Glutamatergic neuron (in vitro differentiated cells): ENCODE measurements at regions not wholly inside any gene's neighbourhood (a gene's known extent, or its start where the extent isn't known, plus 50 kb on each side); places are given as distances from the start of the nearest gene placed in this dataset.

Experiments
- DNase-seq: peaks from one replicate; pipeline ENCODE4 v3.0.0; 2022
- H3K27ac Mint-ChIP-seq: one replicate; pipeline ENCODE4 v1.8.0; 2020; ENCODE audit warnings: mild to moderate bottlenecking, mixed read lengths, inconsistent platforms; ENCODE audit not compliant: unreplicated experiment
- H3K27me3 Mint-ChIP-seq: one replicate; pipeline ENCODE4 v1.8.0; 2020; ENCODE audit warnings: mild to moderate bottlenecking, moderate library complexity, mixed read lengths, inconsistent platforms; ENCODE audit not compliant: unreplicated experiment
- H3K36me3 Mint-ChIP-seq: one replicate; pipeline ENCODE4 v1.8.0; 2020; ENCODE audit warnings: mild to moderate bottlenecking, mixed read lengths, inconsistent platforms; ENCODE audit not compliant: unreplicated experiment
- H3K4me1 Mint-ChIP-seq: one replicate; pipeline ENCODE4 v1.8.0; 2020; ENCODE audit warnings: mild to moderate bottlenecking, low read depth, mixed read lengths, inconsistent platforms; ENCODE audit not compliant: unreplicated experiment
- H3K4me3 Mint-ChIP-seq: one replicate; pipeline ENCODE4 v1.8.0; 2020; ENCODE audit warnings: mild to moderate bottlenecking, mixed read lengths, inconsistent platforms; ENCODE audit not compliant: unreplicated experiment
- H3K9me3 Mint-ChIP-seq: one replicate; pipeline ENCODE4 v1.8.0; 2020; ENCODE audit warnings: mild to moderate bottlenecking, moderate library complexity, mixed read lengths, inconsistent platforms; ENCODE audit not compliant: unreplicated experiment
- TF ChIP-seq, protein P1 (sequence below): fragments of 200-600 bp; sonication (generic); IDR thresholded peaks from one replicate; pipeline ENCODE4 v1.5.0; 2021; ENCODE audit not compliant: partially characterized antibody, unreplicated experiment

DNA sequence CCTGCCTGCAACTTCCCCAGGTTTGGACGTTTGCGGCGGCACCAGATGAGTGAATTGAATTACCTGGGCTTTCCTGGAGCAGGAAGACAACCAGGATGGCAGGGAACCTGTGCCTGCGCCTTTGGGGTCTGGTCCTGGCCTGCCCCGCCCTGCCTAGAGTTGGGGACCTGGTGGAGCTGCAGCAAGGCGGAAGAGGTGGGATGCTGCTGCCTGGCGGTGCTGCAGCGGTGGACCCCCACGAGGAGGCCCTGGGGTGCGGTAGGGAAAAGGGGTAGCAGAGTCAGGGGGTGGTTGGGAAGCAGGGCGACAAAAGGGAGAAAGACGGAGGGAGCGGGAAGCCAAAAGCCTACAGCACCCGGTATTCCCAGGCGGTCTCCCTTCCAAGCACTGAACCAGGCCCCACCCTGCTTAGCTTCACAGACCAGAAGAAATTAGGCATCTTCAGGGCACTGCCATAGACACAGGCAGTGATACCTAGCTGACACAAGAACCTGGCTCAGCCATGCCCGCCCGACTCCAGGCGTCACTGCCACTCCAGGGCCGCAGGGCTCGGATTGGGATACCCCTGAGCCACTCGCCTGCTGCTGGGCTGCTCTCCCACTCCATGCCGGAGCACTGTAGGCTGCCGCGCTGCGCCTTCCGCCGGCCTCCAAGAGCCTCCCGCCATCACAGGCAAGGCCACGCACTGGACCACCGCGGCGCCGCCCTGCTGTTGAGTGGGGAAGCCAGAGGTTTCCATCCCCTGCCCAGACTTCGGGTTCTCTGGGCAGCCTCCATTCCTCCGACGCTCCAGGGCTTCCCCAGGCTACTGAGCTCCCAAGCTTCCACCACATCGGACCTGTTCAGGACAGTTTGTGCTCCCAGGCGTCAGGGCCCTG, 155.2 kb upstream of the ALG10B start:
- Mint-ChIP-seq H3K27me3 (peaks cover 8% of the 10 kb centered on the region), H3K27ac (no peak overlapping the region), H3K9me3 (peaks cover 21% of the 10 kb centered on the region), H3K4me1 (no peaks in the 10 kb centered on the region), H3K4me3 (no peak overlapping the region), H3K36me3 (peaks cover 12% of the 10 kb centered on the region)
- TF ChIP-seq, protein P1, sequence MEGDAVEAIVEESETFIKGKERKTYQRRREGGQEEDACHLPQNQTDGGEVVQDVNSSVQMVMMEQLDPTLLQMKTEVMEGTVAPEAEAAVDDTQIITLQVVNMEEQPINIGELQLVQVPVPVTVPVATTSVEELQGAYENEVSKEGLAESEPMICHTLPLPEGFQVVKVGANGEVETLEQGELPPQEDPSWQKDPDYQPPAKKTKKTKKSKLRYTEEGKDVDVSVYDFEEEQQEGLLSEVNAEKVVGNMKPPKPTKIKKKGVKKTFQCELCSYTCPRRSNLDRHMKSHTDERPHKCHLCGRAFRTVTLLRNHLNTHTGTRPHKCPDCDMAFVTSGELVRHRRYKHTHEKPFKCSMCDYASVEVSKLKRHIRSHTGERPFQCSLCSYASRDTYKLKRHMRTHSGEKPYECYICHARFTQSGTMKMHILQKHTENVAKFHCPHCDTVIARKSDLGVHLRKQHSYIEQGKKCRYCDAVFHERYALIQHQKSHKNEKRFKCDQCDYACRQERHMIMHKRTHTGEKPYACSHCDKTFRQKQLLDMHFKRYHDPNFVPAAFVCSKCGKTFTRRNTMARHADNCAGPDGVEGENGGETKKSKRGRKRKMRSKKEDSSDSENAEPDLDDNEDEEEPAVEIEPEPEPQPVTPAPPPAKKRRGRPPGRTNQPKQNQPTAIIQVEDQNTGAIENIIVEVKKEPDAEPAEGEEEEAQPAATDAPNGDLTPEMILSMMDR, result no peak
- DNase-seq, result no peak

DNA sequence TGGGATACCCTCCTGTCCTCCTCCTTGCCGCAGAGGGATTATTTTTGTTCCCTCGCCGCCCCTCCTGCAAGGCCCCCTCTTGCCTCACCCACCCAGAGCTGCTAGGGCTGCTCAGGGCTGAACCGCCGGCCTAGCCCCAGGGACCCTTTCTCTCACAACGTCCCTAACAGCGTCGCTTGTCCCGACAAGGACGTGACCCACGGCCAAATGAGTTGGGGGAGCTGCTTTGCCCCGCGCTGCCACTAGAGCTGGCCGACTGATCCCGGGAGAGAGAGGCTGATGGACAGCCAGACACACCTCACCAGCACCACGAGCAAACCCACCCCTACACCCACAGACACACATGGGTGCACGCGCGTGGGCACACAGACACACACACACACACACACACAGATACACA, 154.6 kb upstream of the ALG10B start:
- DNase-seq, result no peak
- H3K27ac Mint-ChIP-seq, result no peak overlapping the region
- no peaks in the 10 kb centered on the region for H3K4me1 Mint-ChIP-seq
- H3K4me3 Mint-ChIP-seq, result no peak overlapping the region
- H3K36me3 Mint-ChIP-seq, result peaks cover 12% of the 10 kb centered on the region
- TF ChIP-seq, protein P1, result no peak
- peaks cover 24% of the 10 kb centered on the region for H3K9me3 Mint-ChIP-seq
- H3K27me3 Mint-ChIP-seq, result peaks cover 8% of the 10 kb centered on the region

DNA sequence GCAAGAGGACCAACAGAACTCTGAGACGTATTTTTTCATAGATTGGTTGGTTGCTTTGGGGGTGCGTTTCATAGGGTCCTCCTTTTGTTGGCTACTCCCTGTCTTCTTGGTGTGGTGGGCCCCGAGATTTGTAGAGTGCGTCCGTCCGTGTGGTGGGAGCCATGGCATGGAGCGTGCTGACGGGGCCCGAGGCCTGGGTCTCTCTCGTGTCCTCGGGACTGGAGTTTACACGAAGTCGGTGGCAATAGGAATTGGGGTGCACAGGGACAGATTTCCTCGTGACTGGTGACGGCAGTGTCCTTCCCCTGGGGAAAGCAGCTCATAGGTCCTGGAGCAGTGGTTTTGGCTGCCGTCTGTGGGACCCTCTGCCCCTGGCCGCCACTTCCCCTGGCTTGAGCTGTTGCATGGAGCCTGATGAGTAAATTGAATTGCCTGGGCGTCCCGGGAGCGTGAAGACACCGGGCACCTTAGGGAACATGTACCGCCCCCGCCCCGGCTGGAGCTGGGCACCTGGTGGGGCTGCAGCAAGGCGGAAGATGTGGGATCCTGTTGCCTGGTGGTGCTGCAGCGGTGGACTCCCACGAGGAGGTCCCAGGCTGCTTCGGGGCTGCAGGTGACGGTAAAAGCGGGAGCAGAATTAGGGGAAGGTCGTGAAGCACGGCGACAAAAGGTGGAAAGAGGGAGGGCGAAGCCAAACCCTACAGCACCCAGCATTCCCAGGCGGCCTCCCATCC, 153.7 kb upstream of the ALG10B start:
- Mint-ChIP-seq H3K4me1 (no peaks in the 10 kb centered on the region), H3K9me3 (peaks cover 22% of the 10 kb centered on the region), H3K27ac (no peak overlapping the region), H3K36me3 (peaks cover 12% of the 10 kb centered on the region), H3K27me3 (peaks cover 8% of the 10 kb centered on the region), H3K4me3 (no peak overlapping the region)
- TF ChIP-seq, protein P1, result no peak
- DNase-seq, result no peak

DNA sequence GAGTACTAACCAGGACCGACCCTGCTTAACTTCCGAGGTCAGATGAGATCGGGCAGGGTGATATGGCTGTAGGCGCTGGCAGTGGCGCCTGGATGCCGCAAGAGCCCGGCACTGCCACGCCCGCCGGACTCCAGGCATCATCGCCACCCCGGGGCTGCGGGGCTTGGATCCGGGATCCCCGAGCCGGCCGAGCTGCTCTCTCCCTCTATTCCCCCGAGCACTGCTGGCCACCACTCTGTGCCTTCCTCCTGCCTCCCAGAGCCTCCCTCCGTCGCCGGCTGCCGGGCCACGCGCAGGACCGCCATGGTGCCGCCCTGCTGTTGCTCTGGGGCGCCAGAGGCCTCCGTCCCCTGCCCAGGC, 153.2 kb upstream of the ALG10B start:
- H3K36me3 Mint-ChIP-seq, result peaks cover 12% of the 10 kb centered on the region
- H3K27me3 Mint-ChIP-seq, result peaks cover 8% of the 10 kb centered on the region
- TF ChIP-seq, protein P1, result no peak
- H3K4me3 Mint-ChIP-seq, result no peak overlapping the region
- H3K4me1 Mint-ChIP-seq, result no peaks in the 10 kb centered on the region
- peaks cover 22% of the 10 kb centered on the region for H3K9me3 Mint-ChIP-seq
- no peak overlapping the region for H3K27ac Mint-ChIP-seq
- DNase-seq, result no peak

DNA sequence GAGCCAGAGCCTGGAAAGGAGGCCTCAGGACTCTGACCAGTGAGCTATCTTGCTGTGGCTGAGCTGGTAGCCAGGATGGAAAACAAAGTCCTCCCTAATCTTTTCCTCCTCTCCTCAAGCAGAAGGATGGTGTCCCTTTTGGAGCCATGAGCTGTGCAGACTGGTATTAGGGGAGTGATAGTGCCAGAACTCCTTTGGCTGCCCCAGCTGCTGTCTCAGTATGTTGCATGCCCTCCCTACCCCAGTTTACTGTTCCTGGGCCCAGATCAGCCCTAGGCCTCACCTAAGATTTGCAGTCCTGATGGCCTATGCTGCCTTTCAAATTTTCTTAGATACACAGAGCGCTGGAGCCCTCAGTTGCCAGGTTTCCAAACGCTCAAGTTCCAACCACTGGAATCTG, 150.3 kb upstream of the ALG10B start:
- TF ChIP-seq, protein P1, result no peak
- no peaks in the 10 kb centered on the region for H3K4me1 Mint-ChIP-seq
- no peak overlapping the region for H3K4me3 Mint-ChIP-seq
- peaks cover 8% of the 10 kb centered on the region for H3K27me3 Mint-ChIP-seq
- no peak for DNase-seq
- peaks cover 12% of the 10 kb centered on the region for H3K36me3 Mint-ChIP-seq
- H3K27ac Mint-ChIP-seq, result no peak overlapping the region
- peaks cover 20% of the 10 kb centered on the region for H3K9me3 Mint-ChIP-seq
